Mesendoderm (in vitro differentiated cells): ENCODE measurements at regions not wholly inside any gene's neighbourhood (a gene's known extent, or its start where the extent isn't known, plus 50 kb on each side); places are given as distances from the start of the nearest gene placed in this dataset.

Experiments
- DNase-seq: peaks from one replicate; pipeline ENCODE4 v3.0.0; 2013
- H2AK5ac ChIP-seq: 2 replicates; pipeline ENCODE4 v1.6.1; 2013; ENCODE audit warnings: low read length, inconsistent platforms
- H2BK120ac ChIP-seq: 2 replicates; pipeline ENCODE4 v1.6.1; 2013; ENCODE audit warnings: low read depth, mild to moderate bottlenecking, low read length, moderate library complexity, mixed read lengths
- H2BK15ac ChIP-seq: replicated peaks from 2 replicates; pipeline ENCODE4 v1.6.1; 2013; ENCODE audit warnings: low read depth, mild to moderate bottlenecking, moderate library complexity
- H2BK5ac ChIP-seq: 2 replicates; pipeline ENCODE4 v1.6.1; 2013; ENCODE audit warnings: low read length, inconsistent platforms
- H3K18ac ChIP-seq: 2 replicates; pipeline ENCODE4 v1.6.1; 2013; ENCODE audit warnings: mild to moderate bottlenecking, low read length, mixed read lengths
- H3K23ac ChIP-seq: one replicate; pipeline ENCODE4 v1.6.1; 2013; ENCODE audit warnings: low read length
- H3K27ac ChIP-seq: 2 replicates; pipeline ENCODE4 v1.5.1; 2013; ENCODE audit warnings: low read depth, mild to moderate bottlenecking, inconsistent platforms, low read length, moderate library complexity
- H3K27me3 ChIP-seq: 2 replicates; pipeline ENCODE4 v1.6.1; 2013; ENCODE audit warnings: low read length, control low read depth, mild to moderate bottlenecking, inconsistent platforms; ENCODE audit not compliant: insufficient read depth, poor library complexity
- H3K36me3 ChIP-seq: 2 replicates; pipeline ENCODE4 v1.6.1; 2013; ENCODE audit warnings: low read length, inconsistent platforms; ENCODE audit not compliant: control insufficient read depth, insufficient read depth
- H3K4ac ChIP-seq: one replicate; pipeline ENCODE4 v1.6.1; 2013; ENCODE audit warnings: low read depth, mild to moderate bottlenecking, low read length, moderate library complexity
- H3K4me1 ChIP-seq: 2 replicates; pipeline ENCODE4 v1.6.1; 2013; ENCODE audit warnings: low read depth, low read length, inconsistent platforms; ENCODE audit not compliant: control insufficient read depth
- H3K4me2 ChIP-seq: 2 replicates; pipeline ENCODE4 v1.6.1; 2013; ENCODE audit warnings: low read length
- H3K4me3 ChIP-seq: 2 replicates; pipeline ENCODE4 v1.5.1; 2013; ENCODE audit warnings: mild to moderate bottlenecking, low read length
- H3K56ac ChIP-seq: one replicate; pipeline ENCODE4 v1.6.1; 2013; ENCODE audit warnings: low read length
- H3K79me1 ChIP-seq: 2 replicates; pipeline ENCODE4 v1.6.1; 2013; ENCODE audit warnings: low read length, inconsistent platforms
- H3K79me2 ChIP-seq: 2 replicates; pipeline ENCODE4 v1.6.1; 2013; ENCODE audit warnings: mild to moderate bottlenecking, low read length; ENCODE audit not compliant: control insufficient read depth, insufficient read depth
- H3K9ac ChIP-seq: 2 replicates; pipeline ENCODE4 v1.6.1; 2013; ENCODE audit warnings: low read length, inconsistent platforms
- H4K5ac ChIP-seq: one replicate; pipeline ENCODE4 v1.6.1; 2013; ENCODE audit warnings: low read length
- H4K8ac ChIP-seq: one replicate; pipeline ENCODE4 v1.6.1; 2013; ENCODE audit warnings: low read depth, mild to moderate bottlenecking, control low read depth, low read length, moderate library complexity
- WGBS: extraction: QIAGEN DNeasy Blood & Tissue Kit; methylation state at CpG from one replicate; pipeline ENCODE4 v1.1.7; 2013; ENCODE audit warnings: low lambda C conversion rate, missing lambda C conversion rate; ENCODE audit not compliant: insufficient coverage; ENCODE audit errors: extremely low coverage; 5-methylcytosine and 5-hydroxymethylcytosine counted together

DNA sequence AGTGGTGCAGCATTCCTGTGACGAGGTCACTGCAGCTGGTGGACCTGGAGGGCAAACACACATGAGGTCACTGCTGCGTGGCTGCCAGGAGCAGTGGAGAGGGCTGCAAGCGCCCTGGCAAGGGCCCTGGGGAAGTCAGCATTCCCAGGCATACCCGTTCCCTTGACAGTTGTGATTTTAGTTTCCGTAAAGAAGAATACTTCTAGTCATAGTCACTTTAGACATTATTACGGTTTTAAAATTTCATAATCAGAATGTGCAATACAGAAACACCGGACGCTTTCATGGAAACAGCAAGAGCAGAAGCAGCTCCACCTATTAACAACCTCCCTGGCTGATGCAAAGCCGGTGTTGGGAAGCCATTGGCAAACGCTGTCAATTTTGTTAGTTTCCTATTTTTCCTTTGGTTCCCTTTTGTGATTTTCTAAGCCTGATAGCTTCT is 129.8 kb downstream of the GADD45G start:
- no peak overlapping the region for H2BK15ac ChIP-seq
- H3K56ac ChIP-seq, result no peak overlapping the region
- no peak overlapping the region for H2BK5ac ChIP-seq
- no peaks in the 10 kb centered on the region for H3K79me2 ChIP-seq
- no peak overlapping the region for H4K8ac ChIP-seq
- no peak overlapping the region for H3K4me2 ChIP-seq
- no peak overlapping the region for H3K4me3 ChIP-seq
- no CpG with 5 or more reads among the region's 10 CpGs for WGBS
- H3K27me3 ChIP-seq, result no peaks in the 10 kb centered on the region
- H2AK5ac ChIP-seq, result no peak overlapping the region
- H2BK120ac ChIP-seq, result no peak overlapping the region
- DNase-seq, result no peak
- no peak overlapping the region for H3K23ac ChIP-seq
- H3K79me1 ChIP-seq, result no peaks in the 10 kb centered on the region
- no peak overlapping the region for H3K4ac ChIP-seq
- H3K18ac ChIP-seq, result no peak overlapping the region
- H4K5ac ChIP-seq, result no peak overlapping the region
- H3K27ac ChIP-seq, result no peak overlapping the region
- no peaks in the 10 kb centered on the region for H3K4me1 ChIP-seq
- H3K9ac ChIP-seq, result no peak overlapping the region
- H3K36me3 ChIP-seq, result no peaks in the 10 kb centered on the region

DNA sequence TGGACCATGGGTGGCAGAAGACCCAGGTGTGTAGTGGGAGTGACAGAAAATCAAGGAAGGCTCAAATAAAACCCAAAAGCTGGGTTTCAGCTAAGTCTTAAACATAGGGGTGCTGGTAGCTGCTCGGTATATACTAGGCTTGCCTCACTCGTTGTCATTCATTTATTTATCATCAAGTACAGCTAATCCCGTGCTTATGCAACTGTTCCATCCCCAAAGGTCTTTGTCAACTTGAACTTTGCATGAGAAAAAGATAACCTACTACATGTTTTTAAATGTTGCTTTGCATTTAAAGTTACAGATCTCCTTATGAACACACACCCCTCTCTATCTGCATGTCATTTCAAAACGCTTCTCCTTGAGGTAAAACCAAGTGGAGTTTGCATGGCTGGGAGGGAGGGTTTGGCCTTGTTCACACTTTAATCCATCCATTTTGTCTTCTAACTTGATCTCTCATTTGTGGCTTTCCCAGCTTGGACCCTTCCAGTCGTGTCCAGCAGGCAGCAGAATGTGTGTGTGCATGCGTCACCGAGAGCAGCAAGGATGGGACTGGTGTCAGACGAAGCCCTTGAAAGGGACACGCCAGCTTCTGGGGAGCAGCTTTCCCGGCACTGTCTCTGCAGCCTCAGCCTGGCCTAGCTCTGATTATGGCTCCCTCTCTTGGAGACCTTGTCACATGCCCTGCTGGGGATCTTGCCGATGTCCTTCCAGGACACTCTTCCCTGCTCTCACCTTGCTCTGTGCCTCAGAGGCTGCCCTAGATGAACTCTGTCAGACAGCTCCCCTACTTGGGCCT is 133.5 kb downstream of the GADD45G start:
- H3K4ac ChIP-seq, result no peak overlapping the region
- H3K56ac ChIP-seq, result peak overlapping the region; percentile 57
- no peak overlapping the region for H4K8ac ChIP-seq
- no peak overlapping the region for H2BK120ac ChIP-seq
- no peaks in the 10 kb centered on the region for H3K79me1 ChIP-seq
- peak; percentile 65 for DNase-seq
- H3K4me1 ChIP-seq, result peaks cover 2% of the 10 kb centered on the region
- H2AK5ac ChIP-seq, result no peak overlapping the region
- H3K27me3 ChIP-seq, result no peaks in the 10 kb centered on the region
- H4K5ac ChIP-seq, result no peak overlapping the region
- no peak overlapping the region for H2BK5ac ChIP-seq
- no peak overlapping the region for H2BK15ac ChIP-seq
- H3K4me3 ChIP-seq, result no peak overlapping the region
- no peak overlapping the region for H3K4me2 ChIP-seq
- no peak overlapping the region for H3K18ac ChIP-seq
- no peak overlapping the region for H3K23ac ChIP-seq
- no peaks in the 10 kb centered on the region for H3K36me3 ChIP-seq
- no CpG with 5 or more reads among the region's 11 CpGs for WGBS
- H3K27ac ChIP-seq, result no peak overlapping the region
- no peaks in the 10 kb centered on the region for H3K79me2 ChIP-seq
- H3K9ac ChIP-seq, result no peak overlapping the region

DNA sequence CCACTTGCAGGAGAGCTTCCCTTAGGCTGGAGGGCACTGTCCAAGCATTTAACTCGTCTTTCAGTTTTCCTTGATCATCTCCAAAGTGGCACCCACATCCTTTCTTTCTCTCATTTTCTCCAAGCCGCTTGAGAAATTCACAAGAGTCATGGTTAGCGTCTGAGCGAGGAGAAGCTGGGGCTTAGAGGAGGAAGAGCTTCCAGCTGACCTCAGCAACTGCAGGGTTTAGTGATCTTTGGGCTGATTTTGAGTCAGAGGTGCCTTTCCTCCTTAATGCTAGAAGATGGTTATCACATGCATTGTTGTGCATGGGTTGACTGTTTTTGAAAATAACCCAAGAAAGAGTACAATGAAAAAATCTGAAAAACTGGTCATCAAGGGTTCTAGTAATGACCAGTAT is 134.7 kb downstream of the GADD45G start:
- H2BK15ac ChIP-seq, result no peak overlapping the region
- H3K79me2 ChIP-seq, result no peaks in the 10 kb centered on the region
- H4K5ac ChIP-seq, result no peak overlapping the region
- no peak overlapping the region for H2BK5ac ChIP-seq
- no peaks in the 10 kb centered on the region for H3K27me3 ChIP-seq
- no CpG with 5 or more reads among the region's 4 CpGs for WGBS
- no peak overlapping the region for H3K4me2 ChIP-seq
- H3K79me1 ChIP-seq, result no peaks in the 10 kb centered on the region
- H2BK120ac ChIP-seq, result no peak overlapping the region
- no peak overlapping the region for H3K56ac ChIP-seq
- H3K18ac ChIP-seq, result no peak overlapping the region
- peaks cover 4% of the 10 kb centered on the region for H3K4me1 ChIP-seq
- no peak for DNase-seq
- H2AK5ac ChIP-seq, result no peak overlapping the region
- H3K23ac ChIP-seq, result no peak overlapping the region
- H3K4ac ChIP-seq, result no peak overlapping the region
- H3K9ac ChIP-seq, result no peak overlapping the region
- H4K8ac ChIP-seq, result no peak overlapping the region
- H3K4me3 ChIP-seq, result no peak overlapping the region
- H3K36me3 ChIP-seq, result no peaks in the 10 kb centered on the region
- no peak overlapping the region for H3K27ac ChIP-seq

DNA sequence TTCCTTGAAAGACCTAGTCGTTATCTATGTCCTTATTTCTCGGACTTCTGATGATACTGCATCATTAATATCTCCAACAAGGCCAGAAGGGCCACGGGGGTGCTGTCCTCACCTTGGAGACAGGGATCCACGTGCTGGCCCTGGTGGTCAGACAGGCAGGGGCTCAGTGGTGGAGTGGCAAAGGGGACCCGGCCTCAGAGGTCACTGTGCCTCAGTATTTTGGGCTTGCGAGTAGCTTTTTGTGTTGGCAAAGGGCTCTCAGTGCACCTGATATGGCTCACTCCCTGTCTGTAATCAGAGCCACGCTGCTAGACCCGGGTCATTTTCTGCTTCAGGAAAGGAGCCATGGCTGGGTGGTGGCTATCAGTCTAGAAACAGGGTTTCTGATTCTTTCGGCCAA is 135.1 kb downstream of the GADD45G start:
- Histone ChIP-seq H3K27me3 (no peaks in the 10 kb centered on the region), H3K4me1 (peaks cover 4% of the 10 kb centered on the region), H2BK15ac (no peak overlapping the region), H3K9ac (no peak overlapping the region), H3K79me2 (no peaks in the 10 kb centered on the region), H3K18ac (no peak overlapping the region), H3K36me3 (no peaks in the 10 kb centered on the region), H2BK120ac (no peak overlapping the region), H4K5ac (no peak overlapping the region), H3K4me3 (no peak overlapping the region), H3K27ac (no peak overlapping the region), H3K56ac (no peak overlapping the region), H2BK5ac (no peak overlapping the region), H3K23ac (no peak overlapping the region), H4K8ac (no peak overlapping the region), H2AK5ac (no peak overlapping the region), H3K79me1 (no peaks in the 10 kb centered on the region), H3K4ac (no peak overlapping the region), H3K4me2 (no peak overlapping the region)
- WGBS, result no CpG with 5 or more reads among the region's 9 CpGs
- no peak for DNase-seq

DNA sequence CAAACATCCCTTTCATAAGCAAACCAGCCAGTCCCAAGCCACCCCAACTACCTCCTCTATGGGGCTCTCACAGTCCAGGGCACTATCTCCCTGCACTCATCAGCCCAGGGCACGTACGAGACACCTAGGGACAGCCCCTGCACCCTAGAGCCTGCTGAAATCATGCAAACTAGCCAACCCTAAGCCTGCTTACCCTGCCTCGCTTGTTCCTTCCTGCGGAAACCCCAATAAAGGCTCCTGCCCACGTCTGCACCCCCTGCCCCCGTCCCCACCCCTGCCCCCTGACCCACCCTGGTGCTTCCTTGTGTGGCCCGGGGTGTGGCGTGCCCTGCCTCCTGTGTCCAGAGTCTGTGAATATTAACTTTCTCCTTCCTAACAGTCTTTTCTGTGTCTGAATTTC is 135.9 kb downstream of the GADD45G start:
- Histone ChIP-seq H2AK5ac (no peak overlapping the region), H3K4ac (no peak overlapping the region), H4K5ac (no peak overlapping the region), H3K36me3 (no peaks in the 10 kb centered on the region), H3K27me3 (no peaks in the 10 kb centered on the region), H3K79me1 (no peaks in the 10 kb centered on the region), H2BK15ac (no peak overlapping the region), H3K9ac (no peak overlapping the region), H3K4me1 (peaks cover 4% of the 10 kb centered on the region), H2BK5ac (no peak overlapping the region), H3K4me2 (no peak overlapping the region), H3K79me2 (no peaks in the 10 kb centered on the region), H3K27ac (no peak overlapping the region), H3K56ac (no peak overlapping the region), H2BK120ac (no peak overlapping the region), H3K4me3 (no peak overlapping the region), H3K23ac (no peak overlapping the region), H4K8ac (no peak overlapping the region), H3K18ac (no peak overlapping the region)
- no peak for DNase-seq
- no CpG with 5 or more reads among the region's 8 CpGs for WGBS

DNA sequence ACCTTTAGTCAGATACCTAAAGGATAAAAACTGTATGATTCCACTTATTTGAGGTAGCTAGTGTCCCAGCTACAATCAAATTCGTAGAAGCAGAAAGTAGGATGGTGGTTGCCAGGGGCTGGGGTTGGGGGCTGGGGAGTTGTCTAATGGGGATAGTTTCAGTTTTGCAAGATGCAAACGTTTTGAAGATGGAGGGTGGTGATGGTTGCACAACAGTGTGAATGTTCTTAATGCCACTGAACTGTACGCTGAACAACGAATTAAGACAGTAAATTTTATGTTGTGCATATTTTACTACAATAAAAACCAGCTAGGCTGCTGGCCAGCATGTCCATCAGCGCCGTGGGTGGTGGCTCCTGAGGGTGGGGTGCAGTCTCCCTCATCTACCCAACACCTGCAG is 137.8 kb downstream of the GADD45G start:
- Histone ChIP-seq H3K27me3 (no peaks in the 10 kb centered on the region), H3K9ac (no peak overlapping the region), H3K4ac (no peak overlapping the region), H2BK120ac (no peak overlapping the region), H3K27ac (peak overlapping the region; percentile 51), H3K4me2 (no peak overlapping the region), H3K79me2 (no peaks in the 10 kb centered on the region), H2BK15ac (no peak overlapping the region), H3K18ac (no peak overlapping the region), H3K4me3 (no peak overlapping the region), H4K8ac (no peak overlapping the region), H3K79me1 (no peaks in the 10 kb centered on the region), H4K5ac (no peak overlapping the region), H3K4me1 (peaks cover 4% of the 10 kb centered on the region), H3K56ac (peak overlapping the region; percentile 62), H2AK5ac (no peak overlapping the region), H3K36me3 (no peaks in the 10 kb centered on the region), H2BK5ac (peak overlapping the region; percentile 39), H3K23ac (no peak overlapping the region)
- DNase-seq, result no peak
- no CpG with 5 or more reads among the region's 6 CpGs for WGBS
